H1 (cell line): ENCODE measurements at regions not wholly inside any gene's neighbourhood (a gene's known extent, or its start where the extent isn't known, plus 50 kb on each side); places are given as distances from the start of the nearest gene placed in this dataset.

Source experiments
- CTCF ChIA-PET: fragments of 300-600 bp; sonication (Branson Sonifier 250); formaldehyde crosslinking; loops from one replicate; lab custom pipeline; 2021; ENCODE audit not compliant: partially characterized antibody; lab: Charles Lee
- POLR2A ChIA-PET: fragments of 300-600 bp; sonication (Branson Sonifier 250); formaldehyde crosslinking; loops from one replicate; lab custom pipeline; 2021; ENCODE audit warnings: inconsistent platforms; ENCODE audit not compliant: partially characterized antibody; lab: Charles Lee
- DNase-seq, 2 experiments: peaks; one replicate each; pipeline versions ENCODE4 v3.0.0 to v3.0.0-alpha.2; 2010 to 2022; ENCODE audit warnings: low spot score in 2 of 2, low read depth in 1 of 2, mixed read lengths in 1 of 2
- FAIRE-seq: peaks from 2 replicates; lab custom pipeline; 2011; peaks lifted over from hg19 to GRCh38; lab: Jason Lieb, UNC
- H2AFZ ChIP-seq: 2 replicates; pipeline ENCODE4 v1.8.1; 2012; ENCODE audit warnings: low read length, inconsistent platforms
- H2AK5ac ChIP-seq: 2 replicates; pipeline ENCODE4 v1.6.1; 2013; ENCODE audit warnings: low read depth, low read length
- H2BK120ac ChIP-seq: replicated peaks from 2 replicates; pipeline ENCODE3; 2013; ENCODE audit warnings: low read depth, low read length, inconsistent platforms
- H2BK12ac ChIP-seq: 2 replicates; pipeline ENCODE4 v1.6.1; 2013; ENCODE audit warnings: low read depth, low read length
- H2BK15ac ChIP-seq: 2 replicates; pipeline ENCODE4 v1.6.1; 2013; ENCODE audit warnings: low read length
- H2BK20ac ChIP-seq: 2 replicates; pipeline ENCODE4 v1.6.1; 2013; ENCODE audit warnings: low read length
- H2BK5ac ChIP-seq: 2 replicates; pipeline ENCODE4 v1.6.1; 2013; ENCODE audit warnings: low read depth, low read length
- H3K14ac ChIP-seq: 2 replicates; pipeline ENCODE4 v1.6.1; 2013; ENCODE audit warnings: inconsistent platforms; ENCODE audit not compliant: insufficient read length
- H3K18ac ChIP-seq: 2 replicates; pipeline ENCODE4 v1.6.1; 2013; ENCODE audit warnings: low read length; ENCODE audit errors: extremely low read depth
- H3K23ac ChIP-seq: 2 replicates; pipeline ENCODE4 v1.6.1; 2013; ENCODE audit warnings: inconsistent platforms; ENCODE audit not compliant: insufficient read length
- H3K23me2 ChIP-seq: 2 replicates; pipeline ENCODE4 v1.6.1; 2013; ENCODE audit warnings: low read depth, low read length
- H3K27ac ChIP-seq: 2 replicates; pipeline ENCODE4 v1.6.1; 2011; ENCODE audit warnings: low read depth, low read length, inconsistent platforms
- H3K27me3 ChIP-seq, 4 experiments: replicated peaks in 1 of 4; 1 replicate in 1 of 4; 2 replicates in 3 of 4; pipeline versions ENCODE4 v1.6.1 to v1.8.1; 2011 to 2013; ENCODE audit warnings: low read length in 3 of 4, mild to moderate bottlenecking in 3 of 4, inconsistent platforms in 2 of 4, mixed read lengths in 2 of 4, moderate library complexity in 1 of 4; ENCODE audit not compliant: control insufficient read depth in 3 of 4, insufficient read depth in 3 of 4; ENCODE audit errors: extremely low read depth in 1 of 4
- H3K36me3 ChIP-seq, 4 experiments: 2 replicates each; pipeline versions ENCODE4 v1.6.1 to v1.8.1; 2011 to 2013; ENCODE audit warnings: mild to moderate bottlenecking in 4 of 4, low read length in 3 of 4, moderate library complexity in 2 of 4, control low read depth in 1 of 4, inconsistent platforms in 1 of 4; ENCODE audit not compliant: insufficient read depth in 4 of 4, control insufficient read depth in 2 of 4
- H3K4ac ChIP-seq: replicated peaks from 2 replicates; pipeline ENCODE3; 2013; ENCODE audit warnings: low read length, low read depth, mixed read lengths, inconsistent platforms; ENCODE audit not compliant: insufficient read length
- H3K4me1 ChIP-seq, 4 experiments: replicated peaks in 1 of 4; 1 replicate in 1 of 4; 2 replicates in 3 of 4; pipeline versions ENCODE4 v1.6.1 to v1.8.1; 2011 to 2013; ENCODE audit warnings: low read length in 3 of 4, inconsistent platforms in 2 of 4, mixed read lengths in 1 of 4; ENCODE audit not compliant: insufficient read depth in 4 of 4, control insufficient read depth in 3 of 4
- H3K4me2 ChIP-seq, 2 experiments: 2 replicates each; pipeline versions ENCODE4 v1.6.1 to v1.8.1; 2011 to 2013; ENCODE audit warnings: low read depth in 2 of 2, low read length in 2 of 2, control low read depth in 1 of 2, inconsistent platforms in 1 of 2, mild to moderate bottlenecking in 1 of 2; ENCODE audit not compliant: insufficient read depth in 1 of 2
- H3K4me3 ChIP-seq, 4 experiments: fragments of 200-600, 300-600 bp in 1 of 4; sonication (generic), shearing (Covaris generic), sonication (Bioruptor Twin) in 1 of 4; 2 replicates each; pipeline versions ENCODE4 v1.5.1 to v1.8.1; 2011 to 2016; ENCODE audit warnings: low read length in 4 of 4, low read depth in 3 of 4, control low read depth in 2 of 4, inconsistent platforms in 2 of 4, mild to moderate bottlenecking in 2 of 4, mixed read lengths in 1 of 4, moderate library complexity in 1 of 4; ENCODE audit not compliant: insufficient read depth in 2 of 4; ENCODE audit errors: extremely low read depth in 1 of 4
- H3K56ac ChIP-seq: replicated peaks from 2 replicates; pipeline ENCODE3; 2013; ENCODE audit warnings: low read depth, mild to moderate bottlenecking, mixed read lengths, low read length, inconsistent platforms; ENCODE audit not compliant: insufficient read length
- H3K79me1 ChIP-seq: 2 replicates; pipeline ENCODE4 v1.6.1; 2013; ENCODE audit warnings: low read depth, low read length, control low read depth
- H3K79me2 ChIP-seq, 2 experiments: 2 replicates each; pipeline versions ENCODE4 v1.6.1 to v1.8.1; 2012 to 2013; ENCODE audit warnings: low read length in 2 of 2, mild to moderate bottlenecking in 2 of 2, inconsistent platforms in 1 of 2; ENCODE audit not compliant: insufficient read depth in 2 of 2, control insufficient read depth in 1 of 2
- H3K9ac ChIP-seq, 4 experiments: replicated peaks in 1 of 4; 1 replicate in 1 of 4; 2 replicates in 3 of 4; pipeline versions ENCODE4 v1.6.1 to v1.8.1; 2011 to 2013; ENCODE audit warnings: low read depth in 3 of 4, low read length in 3 of 4, control low read depth in 2 of 4, mild to moderate bottlenecking in 2 of 4, moderate library complexity in 2 of 4, inconsistent platforms in 1 of 4; ENCODE audit errors: extremely low read depth in 1 of 4
- H3K9me3 ChIP-seq, 2 experiments: 2 replicates each; pipeline versions ENCODE4 v1.6.1 to v1.8.1; 2012 to 2013; ENCODE audit warnings: mild to moderate bottlenecking in 2 of 2, moderate library complexity in 2 of 2, control low read depth in 1 of 2, inconsistent platforms in 1 of 2, low read depth in 1 of 2, low read length in 1 of 2, mixed read lengths in 1 of 2; ENCODE audit not compliant: insufficient read depth in 2 of 2
- H4K20me1 ChIP-seq, 2 experiments: replicated peaks in 1 of 2; 2 replicates each; pipeline versions ENCODE3 to v1.8.1; 2011 to 2013; ENCODE audit warnings: inconsistent platforms in 2 of 2, low read length in 2 of 2, mild to moderate bottlenecking in 1 of 2; ENCODE audit not compliant: insufficient read depth in 2 of 2, control insufficient read depth in 1 of 2
- H4K5ac ChIP-seq: 2 replicates; pipeline ENCODE4 v1.6.1; 2013; ENCODE audit warnings: low read length, low read depth, mixed read lengths, inconsistent platforms; ENCODE audit not compliant: insufficient read length
- H4K8ac ChIP-seq: 2 replicates; pipeline ENCODE4 v1.8.0; 2013; ENCODE audit warnings: mild to moderate bottlenecking, moderate library complexity, low read length, inconsistent platforms; ENCODE audit not compliant: insufficient read depth; ENCODE audit errors: extremely low read depth
- H4K91ac ChIP-seq: replicated peaks from 2 replicates; pipeline ENCODE3; 2013; ENCODE audit warnings: low read length, mixed read lengths, inconsistent platforms; ENCODE audit not compliant: insufficient read length
- BACH1 ChIP-seq: IDR thresholded peaks from 2 replicates; pipeline ENCODE4 v1.6.1; 2012; ENCODE audit warnings: low read length, improper control_type of control experiment
- BCL11A ChIP-seq, 2 experiments: IDR thresholded peaks; one replicate each; pipeline ENCODE4 v1.6.1; 2011; ENCODE audit warnings: low read depth in 2 of 2, low read length in 2 of 2, mild to moderate bottlenecking in 2 of 2
- CBX8 ChIP-seq: fragments of 300-800, 300-1000 bp; sonication (generic); IDR thresholded peaks from 2 replicates; pipeline ENCODE4 v1.7.1; 2016; ENCODE audit warnings: low read depth, low read length, borderline replicate concordance
- CHD2 ChIP-seq: IDR thresholded peaks from 2 replicates; pipeline ENCODE4 v1.6.1; 2012; ENCODE audit warnings: low read length, improper control_type of control experiment
- HDAC2 ChIP-seq, 2 experiments: fragments of 300-600 bp in 1 of 2; sonication (generic) in 1 of 2; IDR thresholded peaks; 2 replicates each; pipeline ENCODE4 v1.6.1; 2011 to 2012; ENCODE audit warnings: low read depth in 2 of 2, low read length in 2 of 2, mild to moderate bottlenecking in 2 of 2, moderate library complexity in 2 of 2, borderline replicate concordance in 1 of 2, inconsistent platforms in 1 of 2
- PHF8 ChIP-seq: fragments of 200-600 bp; sonication (generic); conservative IDR thresholded peaks from 2 replicates; pipeline ENCODE4 v1.7.1; 2012; ENCODE audit warnings: low read depth, mild to moderate bottlenecking, inconsistent platforms, low read length, moderate library complexity
- POLR2A ChIP-seq, 2 experiments: IDR thresholded peaks; 1 replicate in 1 of 2; 2 replicates in 1 of 2; pipeline ENCODE4 v1.6.1; 2011; ENCODE audit warnings: low read depth in 2 of 2, low read length in 2 of 2, mild to moderate bottlenecking in 2 of 2; ENCODE audit errors: control extremely low read depth in 1 of 2
- SAP30 ChIP-seq: fragments of 300-600 bp; sonication (generic); IDR thresholded peaks from 2 replicates; pipeline ENCODE4 v1.7.1; 2012; ENCODE audit warnings: low read length, moderate library complexity, mild to moderate bottlenecking, inconsistent platforms; ENCODE audit not compliant: insufficient read depth, insufficient replicate concordance
- TAF1 ChIP-seq: IDR thresholded peaks from 2 replicates; pipeline ENCODE4 v1.6.1; 2011; ENCODE audit warnings: mild to moderate bottlenecking, low read depth, low read length
- WGBS, 2 experiments: shearing (Covaris generic) in 1 of 2; methylation state at CpG; one replicate each; pipeline versions ENCODE4 v1.1.6 to v1.1.7; 2013 to 2015; ENCODE audit warnings: low lambda C conversion rate in 2 of 2, mixed read lengths in 2 of 2, inconsistent platforms in 1 of 2, low coverage in 1 of 2, missing lambda C conversion rate in 1 of 2; ENCODE audit not compliant: insufficient replicate concordance in 2 of 2, insufficient coverage in 1 of 2, insufficient read length in 1 of 2; ENCODE audit errors: extremely low coverage in 1 of 2, missing lambda C conversion rate in 1 of 2; 5-methylcytosine and 5-hydroxymethylcytosine counted together
- TF ChIP-seq, protein P1 (sequence below): IDR thresholded peaks from 2 replicates; pipeline ENCODE4 v1.6.1; 2012; ENCODE audit warnings: inconsistent platforms

DNA sequence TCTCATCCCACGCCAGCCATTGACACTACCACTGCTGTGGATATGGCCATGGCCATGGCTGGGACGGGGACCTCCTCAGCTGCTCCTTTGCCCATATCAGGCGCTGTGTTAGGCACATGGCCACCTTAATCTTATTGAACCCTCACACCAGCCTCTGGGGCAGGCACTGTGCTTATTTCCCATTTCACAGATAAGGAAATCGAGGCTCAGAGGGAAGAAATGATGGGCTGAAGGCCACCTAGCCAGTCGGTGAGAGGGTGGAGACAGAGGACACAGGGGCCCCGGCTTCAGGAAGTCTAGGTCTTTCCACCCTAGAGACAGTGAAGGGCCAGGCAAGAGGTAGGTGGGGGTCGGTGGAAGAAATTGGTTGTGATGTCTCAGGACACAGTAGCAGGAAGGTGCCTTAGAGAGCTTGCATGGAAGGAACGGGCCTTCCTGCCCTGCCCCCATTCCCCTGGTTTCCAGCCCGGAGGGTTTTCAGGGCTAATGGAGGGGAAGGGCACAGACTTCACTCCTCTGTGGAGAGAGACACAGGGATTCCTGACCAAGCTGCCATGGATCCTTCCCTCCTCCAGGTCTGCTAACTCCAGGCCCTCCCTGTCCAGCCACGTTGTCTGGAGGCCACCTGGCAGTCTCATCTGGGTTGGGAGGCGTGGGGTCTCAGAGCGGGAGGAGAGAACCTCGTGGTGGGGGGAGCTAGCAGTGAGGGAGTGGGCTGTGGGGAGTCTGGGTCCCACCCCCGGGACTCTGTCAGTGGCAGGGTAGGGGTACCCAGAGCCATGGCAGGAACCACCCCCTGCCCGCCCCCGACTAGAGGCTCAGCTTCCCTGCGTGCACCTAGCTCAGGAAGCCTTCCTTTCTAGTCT lies 120.4 kb downstream of the VEGFA start:
- no peak overlapping the region for H3K14ac ChIP-seq
- peak overlapping the region; percentile 78; the same call in 1 of the 2 replicates for H3K18ac ChIP-seq
- H2BK15ac ChIP-seq: 0 out of 2 replicates have a peak overlapping the region, but pooled peaks have one; percentile 49
- peak overlapping the region; percentile 72; the same call in 1 of the 2 replicates for H2BK20ac ChIP-seq
- H3K27me3 ChIP-seq: peaks cover 0 to 11% (median 3%) of the 10 kb centered on the region in 4 experiments; a peak in 4 of 7 replicates
- peak overlapping the region; percentile 58 to 65 for H3K4me2 ChIP-seq
- peaks cover 3% of the 10 kb centered on the region; the same call in 1 of the 2 replicates for H3K23me2 ChIP-seq
- H2BK5ac ChIP-seq: peak overlapping the region; percentile 2; the same call in 1 of the 2 replicates
- H4K8ac ChIP-seq: no peak overlapping the region; the same call in 1 of the 2 replicates
- H3K79me1 ChIP-seq: no peaks in the 10 kb centered on the region
- peaks cover 2 to 11% (median 7%) of the 10 kb centered on the region in 4 experiments for H3K4me1 ChIP-seq
- no peak overlapping the region for H3K9ac ChIP-seq
- H4K20me1 ChIP-seq: no peaks in the 10 kb centered on the region
- H3K4me3 ChIP-seq: peak overlapping the region in 1 of 4 experiments; percentile 42; a peak in 1 of 8 replicates
- H2AK5ac ChIP-seq: no peak overlapping the region
- no peaks in the 10 kb centered on the region for H3K79me2 ChIP-seq
- no peaks in the 10 kb centered on the region for H3K36me3 ChIP-seq
- peak overlapping the region; percentile 16 for H4K91ac ChIP-seq
- H3K4ac ChIP-seq: no peak overlapping the region
- no peak overlapping the region for H3K23ac ChIP-seq
- H2BK12ac ChIP-seq: peak overlapping the region; percentile 68; the same call in 1 of the 2 replicates
- no peak overlapping the region for H3K27ac ChIP-seq
- FAIRE-seq (no peak), DNase-seq (no peak)
- POLR2A ChIA-PET: interaction anchor here (0.6 to 2.0 kb wide), 10 partner anchors 9 to 261 kb away, joined by 3 to 5 read pairs (median 4); partner anchors contain the start of gene VEGFA
- no peak overlapping the region for H4K5ac ChIP-seq
- no peaks in the 10 kb centered on the region for H3K9me3 ChIP-seq
- CTCF ChIA-PET: interaction anchor here (0.7 to 1.8 kb wide), 12 partner anchors 10 to 172 kb away, joined by 3 to 8 read pairs (median 3); no protein-coding TSS in a partner anchor
- peak overlapping the region; percentile 86 for H2AFZ ChIP-seq
- 85% methylated on average over 16 of the region's 17 CpGs; no CpG with 5 or more reads in 1 of the 2 experiments for WGBS, 2 experiments
- no peak overlapping the region for H3K56ac ChIP-seq
- H2BK120ac ChIP-seq: no peak overlapping the region
- TF ChIP-seq, protein P1, sequence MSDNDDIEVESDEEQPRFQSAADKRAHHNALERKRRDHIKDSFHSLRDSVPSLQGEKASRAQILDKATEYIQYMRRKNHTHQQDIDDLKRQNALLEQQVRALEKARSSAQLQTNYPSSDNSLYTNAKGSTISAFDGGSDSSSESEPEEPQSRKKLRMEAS: no peak
- no peak for TF ChIP-seq PHF8
- no peak for TF ChIP-seq HDAC2 (IDR thresholded peaks at IDR 0.05; ENCODE audit: borderline replicate concordance in 1 of 2, low read depth in 2 of 2, low read length in 2 of 2)
- TF ChIP-seq TAF1: no peak
- TF ChIP-seq BCL11A (IDR thresholded peaks at IDR 0.05; ENCODE audit: low read depth in 2 of 2, low read length in 2 of 2): no peak
- TF ChIP-seq CHD2: no peak
- no peak for TF ChIP-seq POLR2A (IDR thresholded peaks at IDR 0.05; ENCODE audit: control extremely low read depth in 1 of 2, low read depth in 2 of 2, low read length in 2 of 2)
- no peak for TF ChIP-seq SAP30
- TF ChIP-seq BACH1: no peak
- no peak for TF ChIP-seq CBX8
